AG04450 (cell line): ENCODE measurements at regions not wholly inside any gene's neighbourhood (a gene's known extent, or its start where the extent isn't known, plus 50 kb on each side); places are given as distances from the start of the nearest gene placed in this dataset.

Experiments
- CTCF ChIA-PET: fragments of 300-600, 350-600 bp; formaldehyde crosslinking; extraction: SDS; loops from one replicate; lab custom pipeline; 2022; ENCODE audit warnings: antibody characterized with exemption, inconsistent platforms; lab: Charles Lee
- POLR2A ChIA-PET: fragments of 350-600 bp; formaldehyde crosslinking; extraction: SDS; loops from one replicate; lab custom pipeline; 2021; ENCODE audit warnings: antibody characterized with exemption, inconsistent platforms; lab: Yijun Ruan, JAX
- DNase-seq: peaks from one replicate; pipeline ENCODE4 v3.0.0-alpha.2; 2011; ENCODE audit warnings: low read depth, low spot score
- H3K27ac ChIP-seq: one replicate; pipeline ENCODE4 v1.5.1; 2012; ENCODE audit warnings: low read depth, low read length, control low read depth
- H3K27me3 ChIP-seq: one replicate; pipeline ENCODE4 v1.6.0; 2012; ENCODE audit warnings: low read length; ENCODE audit not compliant: control insufficient read depth, insufficient read depth
- H3K4me3 ChIP-seq: 2 replicates; pipeline ENCODE4 v1.5.1; 2011; ENCODE audit warnings: mild to moderate bottlenecking, low read depth, low read length, control low read depth
- H3K9me3 ChIP-seq: 2 replicates; pipeline ENCODE4 v1.5.1; 2012; ENCODE audit warnings: low read length; ENCODE audit not compliant: control insufficient read depth, insufficient read depth
- TF ChIP-seq, protein P1 (sequence below): IDR thresholded peaks from 2 replicates; pipeline ENCODE4 v1.5.1; 2011; ENCODE audit warnings: low read depth, low read length, control low read depth, inconsistent platforms

DNA sequence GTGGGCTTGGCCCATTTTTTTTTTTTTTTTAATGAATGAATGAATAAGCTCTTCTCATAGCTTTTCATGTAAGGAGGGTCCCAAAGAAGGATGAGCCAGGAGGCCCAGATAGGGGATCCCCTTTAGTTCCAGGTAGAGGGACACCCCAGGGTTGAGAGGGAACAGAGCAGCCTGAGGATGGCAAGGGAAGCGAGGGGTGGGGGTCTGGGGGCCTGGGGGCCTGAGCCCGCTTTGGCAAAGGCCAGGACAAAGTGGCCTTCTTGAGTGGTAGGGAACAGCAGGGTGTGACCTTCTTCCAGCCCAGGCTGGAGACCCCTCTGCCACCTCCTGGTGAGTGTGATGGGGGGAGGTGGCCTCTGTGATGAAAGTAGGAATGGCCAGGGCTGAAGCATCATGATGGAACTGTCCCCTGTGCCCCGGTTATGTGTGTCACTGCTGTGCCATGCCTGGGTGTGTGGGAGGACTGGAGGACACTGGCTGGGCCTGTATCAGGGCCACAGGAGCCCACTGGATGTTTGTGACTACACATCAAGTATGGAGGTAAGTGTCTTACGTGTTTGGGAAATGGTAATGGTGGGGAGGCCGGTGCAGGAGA is 263.5 kb upstream of the HDAC4 start:
- ChIA-PET POLR2A (no interaction called here), CTCF (no interaction called here)
- H3K27ac ChIP-seq = no peak overlapping the region
- H3K9me3 ChIP-seq = no peaks in the 10 kb centered on the region; the same call in 1 of the 2 replicates
- H3K27me3 ChIP-seq = no peaks in the 10 kb centered on the region
- H3K4me3 ChIP-seq = no peak overlapping the region
- no peak for DNase-seq
- TF ChIP-seq, protein P1, sequence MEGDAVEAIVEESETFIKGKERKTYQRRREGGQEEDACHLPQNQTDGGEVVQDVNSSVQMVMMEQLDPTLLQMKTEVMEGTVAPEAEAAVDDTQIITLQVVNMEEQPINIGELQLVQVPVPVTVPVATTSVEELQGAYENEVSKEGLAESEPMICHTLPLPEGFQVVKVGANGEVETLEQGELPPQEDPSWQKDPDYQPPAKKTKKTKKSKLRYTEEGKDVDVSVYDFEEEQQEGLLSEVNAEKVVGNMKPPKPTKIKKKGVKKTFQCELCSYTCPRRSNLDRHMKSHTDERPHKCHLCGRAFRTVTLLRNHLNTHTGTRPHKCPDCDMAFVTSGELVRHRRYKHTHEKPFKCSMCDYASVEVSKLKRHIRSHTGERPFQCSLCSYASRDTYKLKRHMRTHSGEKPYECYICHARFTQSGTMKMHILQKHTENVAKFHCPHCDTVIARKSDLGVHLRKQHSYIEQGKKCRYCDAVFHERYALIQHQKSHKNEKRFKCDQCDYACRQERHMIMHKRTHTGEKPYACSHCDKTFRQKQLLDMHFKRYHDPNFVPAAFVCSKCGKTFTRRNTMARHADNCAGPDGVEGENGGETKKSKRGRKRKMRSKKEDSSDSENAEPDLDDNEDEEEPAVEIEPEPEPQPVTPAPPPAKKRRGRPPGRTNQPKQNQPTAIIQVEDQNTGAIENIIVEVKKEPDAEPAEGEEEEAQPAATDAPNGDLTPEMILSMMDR = no peak

DNA sequence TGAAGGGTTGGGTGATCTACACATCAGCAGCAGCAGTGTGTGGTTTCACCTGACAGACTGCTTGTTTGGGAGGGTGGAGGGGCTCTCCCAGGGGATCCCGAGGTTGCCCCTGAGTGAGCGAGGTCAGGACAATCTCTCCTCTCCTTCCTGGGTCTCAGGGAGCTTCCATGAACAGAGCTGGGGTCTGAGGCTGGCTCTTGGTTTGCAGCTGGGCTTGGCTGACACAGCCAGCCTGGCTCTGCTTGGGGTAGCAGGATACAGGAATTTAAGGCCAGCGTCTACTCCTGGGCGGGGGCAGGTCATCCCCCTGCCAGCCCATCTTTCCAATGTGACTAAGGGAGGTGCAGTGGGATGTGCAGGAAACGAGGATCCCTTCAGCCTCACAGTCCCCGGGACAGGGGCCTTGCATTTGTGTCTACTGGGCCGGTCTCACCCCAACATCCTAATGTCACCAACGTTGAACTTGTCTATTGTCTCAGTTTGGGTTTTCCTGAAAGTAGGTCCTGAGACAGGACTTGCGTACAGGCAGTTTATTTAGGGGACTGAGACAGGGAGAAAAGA is 262.6 kb upstream of the HDAC4 start:
- POLR2A ChIA-PET = no interaction called here
- H3K27me3 ChIP-seq = no peaks in the 10 kb centered on the region
- DNase-seq = no peak
- CTCF ChIA-PET = no interaction called here
- TF ChIP-seq, protein P1 = no peak
- no peak overlapping the region for H3K4me3 ChIP-seq
- no peaks in the 10 kb centered on the region; the same call in 1 of the 2 replicates for H3K9me3 ChIP-seq
- no peak overlapping the region for H3K27ac ChIP-seq

DNA sequence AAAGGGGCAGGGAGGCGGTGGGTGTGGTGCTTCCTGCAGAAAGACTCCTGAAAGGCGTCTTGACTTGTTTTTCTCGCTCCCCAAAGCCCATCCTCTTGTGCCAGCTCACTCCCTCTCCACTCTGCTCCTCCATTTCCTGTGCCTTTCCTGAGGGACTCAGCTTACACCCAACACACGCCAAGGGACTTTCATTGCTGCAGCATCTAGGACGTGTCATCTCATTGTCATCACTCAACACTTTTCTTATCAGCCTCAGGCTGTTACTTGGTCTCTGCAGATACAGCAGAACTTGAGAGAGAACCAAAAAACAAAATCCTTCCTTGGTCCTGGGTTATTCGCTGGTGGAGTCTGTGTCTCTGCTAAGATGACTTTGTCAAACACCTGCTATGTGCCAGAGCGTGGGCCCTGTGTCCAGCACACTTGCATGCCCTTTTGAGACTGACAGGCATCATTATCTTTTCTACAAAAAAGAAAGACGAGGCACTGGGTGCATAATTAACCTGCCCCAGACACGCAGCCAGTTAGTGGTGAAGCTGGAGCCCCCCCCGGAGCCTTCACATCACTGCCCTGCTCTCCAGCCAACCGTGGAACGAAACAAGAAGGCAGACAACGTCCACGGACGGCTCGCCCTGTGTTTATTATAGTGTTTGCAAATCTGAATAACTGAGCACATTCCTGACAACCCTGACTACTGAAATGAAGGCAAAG is 261.7 kb upstream of the HDAC4 start:
- ChIA-PET POLR2A (no interaction called here), CTCF (no interaction called here)
- Histone ChIP-seq H3K4me3 (no peak overlapping the region), H3K27ac (no peak overlapping the region), H3K27me3 (no peaks in the 10 kb centered on the region), H3K9me3 (no peaks in the 10 kb centered on the region; the same call in 1 of the 2 replicates)
- TF ChIP-seq, protein P1 = no peak
- DNase-seq = no peak

DNA sequence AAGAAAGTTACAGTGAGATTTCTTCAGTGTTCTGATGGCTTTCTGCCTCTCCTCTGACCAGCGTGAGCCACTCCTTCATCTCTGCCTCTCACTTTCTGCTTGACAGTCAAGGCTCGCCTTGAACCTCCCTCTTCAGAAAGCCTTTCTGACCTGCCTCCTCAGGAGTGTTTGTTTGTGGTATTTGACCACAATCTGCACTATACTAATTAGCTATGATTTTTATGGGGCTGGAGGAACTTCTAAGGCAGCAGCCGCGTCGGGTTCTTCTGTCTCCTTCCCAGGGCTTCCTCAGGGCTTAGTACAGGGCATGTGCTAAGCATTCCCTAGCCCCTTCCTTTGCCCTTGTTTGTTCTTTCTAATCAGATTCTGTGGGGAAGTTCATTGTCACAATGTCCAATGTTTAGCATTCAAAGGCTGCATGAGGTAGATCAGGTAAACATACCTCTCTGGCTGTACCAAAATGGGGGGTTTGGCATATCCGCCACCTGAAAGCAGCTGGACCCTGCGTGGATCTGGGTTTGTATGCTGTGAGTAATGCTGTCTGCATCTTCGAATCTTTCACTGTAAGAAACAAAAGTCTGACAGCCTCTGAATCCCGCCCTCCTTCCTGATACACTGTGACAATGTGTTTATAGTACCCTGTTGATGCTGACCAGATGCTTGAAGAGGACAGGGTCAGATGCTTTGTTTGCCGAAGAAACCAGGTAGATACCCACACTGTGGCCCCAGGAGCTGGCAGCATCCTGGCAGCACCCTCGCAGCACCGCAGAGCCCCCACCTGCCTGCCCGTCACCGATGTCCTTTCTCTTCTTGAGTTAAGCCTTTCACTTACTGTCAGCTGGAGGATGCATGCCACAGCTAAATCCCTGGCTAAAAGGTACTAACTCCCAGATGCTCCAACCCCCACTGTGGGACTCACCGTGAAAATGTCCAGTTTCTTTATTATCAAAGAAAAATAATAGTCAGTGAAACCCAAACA is 260.8 kb upstream of the HDAC4 start:
- Histone ChIP-seq H3K27me3 (no peaks in the 10 kb centered on the region), H3K9me3 (no peaks in the 10 kb centered on the region; the same call in 1 of the 2 replicates), H3K4me3 (no peak overlapping the region), H3K27ac (no peak overlapping the region)
- CTCF ChIA-PET = interaction anchor here (0.5 kb wide), 1 partner anchor 569 kb away, joined by 3 read pairs; no protein-coding TSS in a partner anchor
- POLR2A ChIA-PET = no interaction called here
- TF ChIP-seq, protein P1 = no peak
- no peak for DNase-seq
